ENCODE measurements at regions not wholly inside any gene's neighbourhood (a gene's known extent, or its start where the extent isn't known, plus 50 kb on each side); places are given as distances from the start of the nearest gene placed in this dataset.

DNA sequence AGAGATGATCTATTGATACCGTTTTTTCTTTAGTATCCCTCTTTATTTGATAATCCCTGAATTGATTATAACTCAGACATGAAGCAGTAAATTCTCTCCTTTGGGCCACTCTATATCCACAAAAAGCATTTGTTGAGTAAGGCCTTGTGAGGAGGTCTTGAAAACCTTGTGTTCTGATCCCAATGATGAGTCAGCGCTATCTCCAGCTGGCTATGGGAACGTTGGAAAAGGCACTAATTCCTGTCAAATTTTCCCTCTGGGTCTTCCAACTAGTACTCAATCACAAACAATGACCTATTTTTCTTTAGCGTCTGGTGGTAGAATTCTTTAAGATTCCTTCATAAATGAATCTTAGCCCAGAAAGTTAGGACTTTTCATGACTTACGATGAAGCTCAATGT is 168.4 kb upstream of the LRIG3 start:
- H2AFZ ChIP-seq (ENCODE audit: low read length) = no peak overlapping the region
- H3K27ac ChIP-seq (ENCODE audit: low read depth, low read length) = no peak overlapping the region
- no peaks in the 10 kb centered on the region for H3K9me3 ChIP-seq (ENCODE audit: low read depth, low read length)
- TF ChIP-seq, protein P1, sequence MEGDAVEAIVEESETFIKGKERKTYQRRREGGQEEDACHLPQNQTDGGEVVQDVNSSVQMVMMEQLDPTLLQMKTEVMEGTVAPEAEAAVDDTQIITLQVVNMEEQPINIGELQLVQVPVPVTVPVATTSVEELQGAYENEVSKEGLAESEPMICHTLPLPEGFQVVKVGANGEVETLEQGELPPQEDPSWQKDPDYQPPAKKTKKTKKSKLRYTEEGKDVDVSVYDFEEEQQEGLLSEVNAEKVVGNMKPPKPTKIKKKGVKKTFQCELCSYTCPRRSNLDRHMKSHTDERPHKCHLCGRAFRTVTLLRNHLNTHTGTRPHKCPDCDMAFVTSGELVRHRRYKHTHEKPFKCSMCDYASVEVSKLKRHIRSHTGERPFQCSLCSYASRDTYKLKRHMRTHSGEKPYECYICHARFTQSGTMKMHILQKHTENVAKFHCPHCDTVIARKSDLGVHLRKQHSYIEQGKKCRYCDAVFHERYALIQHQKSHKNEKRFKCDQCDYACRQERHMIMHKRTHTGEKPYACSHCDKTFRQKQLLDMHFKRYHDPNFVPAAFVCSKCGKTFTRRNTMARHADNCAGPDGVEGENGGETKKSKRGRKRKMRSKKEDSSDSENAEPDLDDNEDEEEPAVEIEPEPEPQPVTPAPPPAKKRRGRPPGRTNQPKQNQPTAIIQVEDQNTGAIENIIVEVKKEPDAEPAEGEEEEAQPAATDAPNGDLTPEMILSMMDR (IDR thresholded peaks at IDR 0.05; ENCODE audit: extremely low read depth, low read depth, low read length) = no peak
- DNase-seq (ENCODE audit: insufficient read length, low spot score, missing footprints) = no peak
- H3K79me2 ChIP-seq (ENCODE audit: insufficient read depth, low read length) = no peaks in the 10 kb centered on the region
- no peaks in the 10 kb centered on the region for H3K4me1 ChIP-seq (ENCODE audit: insufficient read depth, low read length)
- no peak overlapping the region for H3K4me2 ChIP-seq (ENCODE audit: insufficient read depth, low read length)
- H3K27me3 ChIP-seq (ENCODE audit: insufficient read depth, low read length) = no peaks in the 10 kb centered on the region
- no peaks in the 10 kb centered on the region for H4K20me1 ChIP-seq (ENCODE audit: insufficient read depth, low read length)
- H3K36me3 ChIP-seq (ENCODE audit: insufficient read depth, low read length) = no peaks in the 10 kb centered on the region
- no peak overlapping the region for H3K4me3 ChIP-seq (ENCODE audit: insufficient read depth, low read length)

DNA sequence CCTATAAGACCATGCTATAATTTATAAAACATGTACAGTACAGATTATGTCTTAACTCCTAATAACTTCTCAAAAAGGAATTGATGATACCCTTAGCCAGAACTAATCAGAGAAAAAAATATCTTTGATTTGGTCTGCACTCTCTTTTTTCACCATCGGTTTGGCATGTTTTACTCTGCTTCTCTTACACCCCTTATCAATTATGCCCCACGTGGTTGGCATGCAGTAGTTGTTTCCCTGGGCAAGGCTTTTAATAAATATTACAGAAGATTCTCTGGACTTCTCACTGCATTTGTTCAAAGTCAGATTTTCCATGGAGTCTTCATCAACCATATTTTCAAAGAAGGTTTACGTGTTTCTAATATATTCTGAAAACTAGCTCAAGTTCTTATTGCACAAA is 167.4 kb upstream of the LRIG3 start:
- no peak overlapping the region for H3K4me3 ChIP-seq (ENCODE audit: insufficient read depth, low read length)
- H3K4me2 ChIP-seq (ENCODE audit: insufficient read depth, low read length) = no peak overlapping the region
- H4K20me1 ChIP-seq (ENCODE audit: insufficient read depth, low read length) = no peaks in the 10 kb centered on the region
- H2AFZ ChIP-seq (ENCODE audit: low read length) = no peak overlapping the region
- no peak overlapping the region for H3K27ac ChIP-seq (ENCODE audit: low read depth, low read length)
- no peaks in the 10 kb centered on the region for H3K27me3 ChIP-seq (ENCODE audit: insufficient read depth, low read length)
- no peaks in the 10 kb centered on the region for H3K4me1 ChIP-seq (ENCODE audit: insufficient read depth, low read length)
- TF ChIP-seq, protein P1 (IDR thresholded peaks at IDR 0.05; ENCODE audit: extremely low read depth, low read depth, low read length) = no peak
- H3K36me3 ChIP-seq (ENCODE audit: insufficient read depth, low read length) = no peaks in the 10 kb centered on the region
- no peaks in the 10 kb centered on the region for H3K79me2 ChIP-seq (ENCODE audit: insufficient read depth, low read length)
- no peaks in the 10 kb centered on the region for H3K9me3 ChIP-seq (ENCODE audit: low read depth, low read length)
- no peak for DNase-seq (ENCODE audit: insufficient read length, low spot score, missing footprints)

DNA sequence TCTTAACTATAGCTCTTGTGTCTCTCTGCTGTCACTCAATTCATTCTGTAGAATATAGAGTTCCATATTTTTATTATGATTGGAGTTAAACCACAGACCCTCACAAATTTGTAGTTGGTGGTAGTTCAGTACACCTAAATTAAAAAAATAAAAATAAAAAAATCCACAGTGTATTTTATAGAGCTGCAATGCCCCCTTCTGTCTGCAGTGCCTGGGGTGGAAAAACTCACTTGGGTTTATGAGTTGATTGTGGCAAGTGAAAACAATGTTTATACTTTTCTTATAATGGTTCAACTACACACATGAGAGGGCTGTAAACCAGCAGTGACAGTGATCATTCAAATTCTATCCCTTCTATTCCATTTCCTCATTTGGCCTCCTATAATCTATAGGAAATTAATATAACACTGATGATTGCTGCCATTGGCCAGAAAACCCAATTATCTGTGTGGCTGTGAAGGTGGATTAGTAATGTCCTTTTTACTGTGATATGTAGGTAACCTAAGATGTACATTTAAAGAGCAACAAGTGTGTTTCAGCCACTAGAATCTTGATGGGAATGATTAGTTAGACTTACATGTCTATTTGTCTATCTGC is 166.9 kb upstream of the LRIG3 start:
- Histone ChIP-seq H3K4me3 (ENCODE audit: insufficient read depth, low read length) (no peak overlapping the region), H3K27ac (ENCODE audit: low read depth, low read length) (no peak overlapping the region), H3K36me3 (ENCODE audit: insufficient read depth, low read length) (no peaks in the 10 kb centered on the region), H3K79me2 (ENCODE audit: insufficient read depth, low read length) (no peaks in the 10 kb centered on the region), H3K9me3 (ENCODE audit: low read depth, low read length) (no peaks in the 10 kb centered on the region), H3K4me2 (ENCODE audit: insufficient read depth, low read length) (no peak overlapping the region), H3K27me3 (ENCODE audit: insufficient read depth, low read length) (no peaks in the 10 kb centered on the region), H4K20me1 (ENCODE audit: insufficient read depth, low read length) (no peaks in the 10 kb centered on the region), H3K4me1 (ENCODE audit: insufficient read depth, low read length) (no peaks in the 10 kb centered on the region), H2AFZ (ENCODE audit: low read length) (no peak overlapping the region)
- TF ChIP-seq, protein P1 (IDR thresholded peaks at IDR 0.05; ENCODE audit: extremely low read depth, low read depth, low read length) = peak; percentile 73
- DNase-seq (ENCODE audit: insufficient read length, low spot score, missing footprints) = no peak

DNA sequence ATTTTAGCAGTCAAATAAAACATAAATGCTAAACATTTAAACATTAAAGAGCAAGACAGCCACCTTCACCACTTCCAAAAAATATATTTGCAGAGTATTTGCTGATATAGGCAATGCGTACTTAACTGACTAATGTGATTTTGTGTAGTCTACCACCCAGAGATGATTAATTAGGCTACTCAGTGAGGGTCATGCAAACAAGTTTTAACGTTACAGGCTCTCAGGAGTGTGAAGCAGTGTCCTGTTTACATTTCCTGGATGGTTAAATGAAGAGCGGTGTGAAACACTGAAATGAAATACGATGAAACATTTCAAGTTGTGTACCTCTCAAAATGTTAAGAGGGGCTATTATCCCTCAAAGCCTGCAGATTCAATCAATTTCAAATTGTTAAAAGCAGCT is 165.8 kb upstream of the LRIG3 start:
- Histone ChIP-seq H3K27ac (ENCODE audit: low read depth, low read length) (no peak overlapping the region), H3K4me1 (ENCODE audit: insufficient read depth, low read length) (no peaks in the 10 kb centered on the region), H3K27me3 (ENCODE audit: insufficient read depth, low read length) (no peaks in the 10 kb centered on the region), H3K4me2 (ENCODE audit: insufficient read depth, low read length) (no peak overlapping the region), H2AFZ (ENCODE audit: low read length) (no peak overlapping the region), H3K36me3 (ENCODE audit: insufficient read depth, low read length) (no peaks in the 10 kb centered on the region), H4K20me1 (ENCODE audit: insufficient read depth, low read length) (no peaks in the 10 kb centered on the region), H3K4me3 (ENCODE audit: insufficient read depth, low read length) (no peak overlapping the region), H3K79me2 (ENCODE audit: insufficient read depth, low read length) (no peaks in the 10 kb centered on the region), H3K9me3 (ENCODE audit: low read depth, low read length) (no peaks in the 10 kb centered on the region)
- no peak for DNase-seq (ENCODE audit: insufficient read length, low spot score, missing footprints)
- TF ChIP-seq, protein P1 (IDR thresholded peaks at IDR 0.05; ENCODE audit: extremely low read depth, low read depth, low read length) = no peak

Data from osteoblast (primary cell).